HFFc6 (cell line): ENCODE measurements at regions not wholly inside any gene's neighbourhood (a gene's known extent, or its start where the extent isn't known, plus 50 kb on each side); places are given as distances from the start of the nearest gene placed in this dataset.

Source experiments
- DNase-seq: peaks from one replicate; pipeline ENCODE4 v3.0.0-alpha.2; 2018
- H3K27ac Mint-ChIP-seq: 2 replicates; pipeline ENCODE4 v1.8.0; 2020; ENCODE audit warnings: mild to moderate bottlenecking, mixed read lengths
- H3K27me3 Mint-ChIP-seq: 2 replicates; pipeline ENCODE4 v1.8.0; 2021; ENCODE audit warnings: mild to moderate bottlenecking, moderate library complexity, mixed read lengths; ENCODE audit not compliant: insufficient read depth
- H3K36me3 Mint-ChIP-seq: 2 replicates; pipeline ENCODE4 v1.8.0; 2021; ENCODE audit warnings: low read depth, mixed read lengths
- H3K4me1 Mint-ChIP-seq: 2 replicates; pipeline ENCODE4 v1.8.0; 2020; ENCODE audit warnings: low read depth, mixed read lengths
- H3K4me3 Mint-ChIP-seq: 2 replicates; pipeline ENCODE4 v1.8.0; 2020; ENCODE audit warnings: mild to moderate bottlenecking, moderate library complexity, mixed read lengths
- H3K9me3 Mint-ChIP-seq: 2 replicates; pipeline ENCODE4 v1.8.0; 2020; ENCODE audit warnings: mild to moderate bottlenecking, mixed read lengths
- CTCF ChIP-seq: fragments of 200-600 bp; sonication (generic); IDR thresholded peaks from 2 replicates; pipeline ENCODE4 v1.5.0; 2021; ENCODE audit warnings: antibody characterized with exemption, mild to moderate bottlenecking

DNA sequence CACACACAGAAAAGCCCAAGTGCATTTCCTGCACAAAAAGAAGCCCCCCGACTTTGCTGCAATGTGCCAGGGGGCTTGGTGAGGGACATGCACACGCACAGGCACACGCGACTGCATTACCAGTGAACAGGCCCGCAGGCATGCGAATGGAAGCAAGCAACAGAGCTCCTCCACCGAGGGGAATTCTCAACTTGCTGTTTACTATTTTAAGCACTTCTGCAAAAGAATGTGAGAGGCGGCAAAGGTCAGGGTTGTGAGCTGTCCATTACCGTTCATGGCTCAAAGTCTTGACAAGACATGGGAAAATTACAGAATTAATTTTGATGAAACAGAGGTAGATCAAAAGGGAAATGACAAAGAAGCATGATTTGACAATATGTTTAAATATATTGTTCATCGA lies 342.5 kb upstream of the NOCT start:
- DNase-seq = no peak
- no peak overlapping the region for H3K4me3 Mint-ChIP-seq
- peaks cover 13% of the 10 kb centered on the region for H3K4me1 Mint-ChIP-seq
- no peak overlapping the region for H3K27ac Mint-ChIP-seq
- H3K36me3 Mint-ChIP-seq = no peaks in the 10 kb centered on the region
- H3K9me3 Mint-ChIP-seq = no peaks in the 10 kb centered on the region
- peaks cover 6% of the 10 kb centered on the region for H3K27me3 Mint-ChIP-seq
- no peak for TF ChIP-seq CTCF

DNA sequence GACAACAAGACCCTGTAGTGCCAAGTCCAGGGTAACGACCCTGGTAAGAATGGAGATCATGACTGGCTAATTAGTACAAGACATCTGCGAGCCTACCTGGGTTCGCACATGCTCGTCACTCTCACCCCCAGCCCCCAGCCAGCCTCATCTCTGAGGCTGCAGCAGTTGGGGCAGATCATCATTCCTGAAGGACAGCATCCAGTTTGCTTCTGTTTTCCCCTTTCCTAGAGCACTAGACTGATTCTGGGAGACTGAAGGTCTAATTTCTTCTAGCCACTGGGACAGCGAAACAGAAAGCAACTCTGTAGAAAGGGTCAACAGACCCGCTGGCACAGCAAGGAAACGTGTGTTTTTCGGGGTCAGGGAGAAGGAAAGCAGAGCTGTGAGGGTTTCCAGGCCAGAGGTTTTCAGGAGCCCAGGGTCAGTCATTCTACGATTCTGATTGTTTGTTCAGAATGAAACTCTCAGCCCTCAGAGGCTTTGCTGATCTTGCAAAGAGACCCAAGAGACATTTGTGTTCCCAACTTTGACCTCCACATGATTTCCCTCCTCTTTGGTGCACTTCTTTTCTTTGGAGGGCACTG lies 343.1 kb upstream of the NOCT start:
- no peak for DNase-seq
- Mint-ChIP-seq H3K27me3 (peaks cover 5% of the 10 kb centered on the region), H3K9me3 (no peaks in the 10 kb centered on the region), H3K27ac (no peak overlapping the region), H3K4me1 (peaks cover 13% of the 10 kb centered on the region), H3K36me3 (no peaks in the 10 kb centered on the region), H3K4me3 (no peak overlapping the region)
- no peak for TF ChIP-seq CTCF

GRCh38 chr4:138671606-138672084 lies 343.9 kb upstream of the NOCT start:
- H3K27ac Mint-ChIP-seq = no peak overlapping the region
- no peak for DNase-seq
- no peaks in the 10 kb centered on the region for H3K9me3 Mint-ChIP-seq
- H3K36me3 Mint-ChIP-seq = no peaks in the 10 kb centered on the region
- H3K4me3 Mint-ChIP-seq = no peak overlapping the region
- no peaks in the 10 kb centered on the region; the same call in none of the 2 replicates for H3K27me3 Mint-ChIP-seq
- peaks cover 13% of the 10 kb centered on the region for H3K4me1 Mint-ChIP-seq
- no peak for TF ChIP-seq CTCF

- Mint-ChIP-seq H3K36me3 (no peaks in the 10 kb centered on the region), H3K27ac (no peak overlapping the region), H3K9me3 (no peaks in the 10 kb centered on the region), H3K4me3 (no peak overlapping the region), H3K4me1 (peaks cover 13% of the 10 kb centered on the region), H3K27me3 (peaks cover 3% of the 10 kb centered on the region)
- no peak for TF ChIP-seq CTCF
- no peak for DNase-seq
Measured at GRCh38 chr4:138671106-138671505, 344.5 kb upstream of the NOCT start.

DNA sequence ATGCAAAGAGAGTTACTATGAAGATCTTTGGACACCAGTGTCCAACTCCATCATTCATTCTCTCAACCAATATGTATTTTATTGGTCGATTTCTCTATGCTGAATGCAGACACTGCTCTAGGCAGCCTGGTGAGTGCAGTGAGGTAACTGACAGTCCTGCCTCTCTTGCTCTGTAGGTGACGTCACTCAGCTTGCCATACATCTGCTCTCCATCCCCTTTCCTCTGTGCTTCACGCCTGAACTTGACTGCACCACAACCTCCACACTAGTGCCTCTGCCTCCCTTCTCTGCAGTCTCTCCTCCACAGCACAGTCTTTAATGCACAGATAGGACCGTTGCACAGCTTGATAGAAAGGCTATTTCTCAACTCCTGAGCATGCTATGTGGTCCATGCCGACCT lies 344.9 kb upstream of the NOCT start:
- TF ChIP-seq CTCF = no peak
- no peak overlapping the region for H3K4me3 Mint-ChIP-seq
- no peaks in the 10 kb centered on the region for H3K9me3 Mint-ChIP-seq
- H3K36me3 Mint-ChIP-seq = no peaks in the 10 kb centered on the region
- peaks cover 4% of the 10 kb centered on the region for H3K27me3 Mint-ChIP-seq
- H3K4me1 Mint-ChIP-seq = peaks cover 13% of the 10 kb centered on the region
- H3K27ac Mint-ChIP-seq = no peak overlapping the region
- DNase-seq = no peak
